Neural cell (in vitro differentiated cells): ENCODE measurements at regions not wholly inside any gene's neighbourhood (a gene's known extent, or its start where the extent isn't known, plus 50 kb on each side); places are given as distances from the start of the nearest gene placed in this dataset.

Source experiments
- H2AFZ ChIP-seq: fragments of 200-600, 300-800 bp; sonication (generic), shearing (Covaris generic); 2 replicates; pipeline ENCODE4 v1.6.0; 2014; ENCODE audit warnings: low read depth, mild to moderate bottlenecking, antibody characterized with exemption, low read length, moderate library complexity
- H3F3A ChIP-seq: fragments of 200-600 bp; shearing (Covaris generic); 2 replicates; pipeline ENCODE4 v1.6.1; 2016; ENCODE audit warnings: mild to moderate bottlenecking, moderate library complexity, mixed read lengths, antibody characterized with exemption, low read length; ENCODE audit not compliant: insufficient read depth, poor library complexity, severe bottlenecking
- H3K27ac ChIP-seq: fragments of 200-600, 300-800 bp; sonication (generic), shearing (Covaris generic); 2 replicates; pipeline ENCODE4 v1.5.1; 2014; ENCODE audit warnings: mild to moderate bottlenecking, low read length, moderate library complexity
- H3K27me3 ChIP-seq: fragments of 300-800, 200-600 bp; sonication (generic), shearing (Covaris generic); 2 replicates; pipeline ENCODE4 v1.6.0; 2014; ENCODE audit warnings: mild to moderate bottlenecking, low read depth, low read length, moderate library complexity; ENCODE audit not compliant: insufficient read depth
- H3K36me3 ChIP-seq: fragments of 300-800, 200-600 bp; sonication (generic), shearing (Covaris generic); 2 replicates; pipeline ENCODE4 v1.5.1; 2014; ENCODE audit warnings: mild to moderate bottlenecking, antibody characterized with exemption, low read length, moderate library complexity; ENCODE audit not compliant: insufficient read depth
- H3K4me2 ChIP-seq: fragments of 300-800, 200-600 bp; sonication (generic), shearing (Covaris generic); 2 replicates; pipeline ENCODE4 v1.6.0; 2014; ENCODE audit warnings: mild to moderate bottlenecking, low read length
- H3K4me3 ChIP-seq: fragments of 300-800, 200-600 bp; sonication (generic), shearing (Covaris generic); 2 replicates; pipeline ENCODE4 v1.5.1; 2014; ENCODE audit warnings: mild to moderate bottlenecking, low read length, moderate library complexity
- H3K79me2 ChIP-seq: fragments of 200-600 bp; shearing (Covaris generic); replicated peaks from 2 replicates; pipeline ENCODE4 v1.6.0; 2014; ENCODE audit warnings: mild to moderate bottlenecking, low read length, moderate library complexity; ENCODE audit not compliant: insufficient read depth
- H3K9ac ChIP-seq: fragments of 300-800, 200-600 bp; sonication (generic), shearing (Covaris generic); 2 replicates; pipeline ENCODE4 v1.6.1; 2016; ENCODE audit warnings: mild to moderate bottlenecking, low read length, mixed read lengths
- H3K9me2 ChIP-seq: fragments of 200-600 bp; shearing (Covaris generic); 2 replicates; pipeline ENCODE4 v1.6.1; 2016; ENCODE audit warnings: mild to moderate bottlenecking, low read length, mixed read lengths; ENCODE audit not compliant: insufficient read depth
- H3K9me3 ChIP-seq: fragments of 200-600, 300-800 bp; sonication (generic), shearing (Covaris generic); 2 replicates; pipeline ENCODE4 v1.6.1; 2016; ENCODE audit warnings: mild to moderate bottlenecking, mixed run types, low read length, moderate library complexity, mixed read lengths
- H4K20me1 ChIP-seq: fragments of 200-600 bp; shearing (Covaris generic); 2 replicates; pipeline ENCODE4 v1.6.1; 2016; ENCODE audit warnings: mild to moderate bottlenecking, mixed run types; ENCODE audit not compliant: insufficient read depth
- EP300 ChIP-seq: fragments of 450-650 bp; conservative IDR thresholded peaks from 2 replicates; pipeline ENCODE4 v1.6.1; 2014; ENCODE audit warnings: antibody characterized with exemption, mild to moderate bottlenecking, moderate library complexity; ENCODE audit not compliant: poor library complexity, severe bottlenecking
- EZH2 ChIP-seq: fragments of 200-600, 300-800 bp; shearing (Covaris generic), sonication (generic); IDR thresholded peaks from 2 replicates; pipeline ENCODE4 v1.6.1; 2014; ENCODE audit warnings: antibody characterized with exemption, low read length, borderline replicate concordance, mild to moderate bottlenecking; ENCODE audit not compliant: insufficient read depth, poor library complexity, severe bottlenecking
- MXI1 ChIP-seq: fragments of 450-650 bp; conservative IDR thresholded peaks from 2 replicates; pipeline ENCODE4 v1.6.1; 2014; ENCODE audit warnings: antibody characterized with exemption, mild to moderate bottlenecking; ENCODE audit not compliant: poor library complexity, severe bottlenecking
- POLR2AphosphoS5 ChIP-seq: IDR thresholded peaks from 2 replicates; pipeline ENCODE4 v1.6.1; 2012
- RAD21 ChIP-seq: fragments of 450-650 bp; conservative IDR thresholded peaks from 2 replicates; pipeline ENCODE4 v1.6.1; 2014; ENCODE audit warnings: antibody characterized with exemption, mild to moderate bottlenecking, moderate library complexity
- SMC3 ChIP-seq: fragments of 450-650 bp; conservative IDR thresholded peaks from 2 replicates; pipeline ENCODE4 v1.6.1; 2014; ENCODE audit warnings: antibody characterized with exemption, mild to moderate bottlenecking, moderate library complexity; ENCODE audit not compliant: poor library complexity
- TAF1 ChIP-seq: IDR thresholded peaks from 2 replicates; pipeline ENCODE4 v1.6.1; 2012; ENCODE audit warnings: low read depth
- TF ChIP-seq, protein P1 (sequence below): fragments of 450-650 bp; IDR thresholded peaks from 2 replicates; pipeline ENCODE4 v1.5.1; 2014; ENCODE audit warnings: antibody characterized with exemption, mild to moderate bottlenecking, moderate library complexity; ENCODE audit not compliant: poor library complexity, severe bottlenecking
- TF ChIP-seq, protein P2 (sequence below): IDR thresholded peaks from 2 replicates; pipeline ENCODE4 v1.6.1; 2012; ENCODE audit warnings: borderline replicate concordance

DNA sequence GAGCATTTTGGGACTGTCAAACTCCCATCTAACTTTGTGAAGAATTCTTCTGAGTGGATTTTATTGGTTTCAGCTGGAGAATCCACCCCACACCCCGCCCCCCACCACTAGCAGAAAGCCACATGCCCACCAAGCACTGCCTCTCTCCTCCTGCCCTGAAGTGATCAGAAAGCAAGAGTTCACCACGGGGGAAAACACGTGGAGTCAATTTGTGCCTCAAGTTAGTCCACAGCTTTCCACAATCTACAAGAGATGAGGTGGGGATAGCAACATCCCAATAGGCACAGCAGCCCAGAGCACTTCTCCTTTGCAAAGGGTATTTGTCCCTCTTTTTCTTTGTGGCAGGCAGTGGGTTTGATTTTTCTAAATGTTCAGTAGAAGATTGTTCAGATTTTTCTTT is 177.3 kb upstream of the NT5E start:
- no peak overlapping the region for H3K9ac ChIP-seq
- no peak overlapping the region for H2AFZ ChIP-seq
- TF ChIP-seq EZH2: no peak
- no peak for TF ChIP-seq MXI1
- TF ChIP-seq EP300: no peak
- TF ChIP-seq POLR2AphosphoS5: no peak
- TF ChIP-seq, protein P1, sequence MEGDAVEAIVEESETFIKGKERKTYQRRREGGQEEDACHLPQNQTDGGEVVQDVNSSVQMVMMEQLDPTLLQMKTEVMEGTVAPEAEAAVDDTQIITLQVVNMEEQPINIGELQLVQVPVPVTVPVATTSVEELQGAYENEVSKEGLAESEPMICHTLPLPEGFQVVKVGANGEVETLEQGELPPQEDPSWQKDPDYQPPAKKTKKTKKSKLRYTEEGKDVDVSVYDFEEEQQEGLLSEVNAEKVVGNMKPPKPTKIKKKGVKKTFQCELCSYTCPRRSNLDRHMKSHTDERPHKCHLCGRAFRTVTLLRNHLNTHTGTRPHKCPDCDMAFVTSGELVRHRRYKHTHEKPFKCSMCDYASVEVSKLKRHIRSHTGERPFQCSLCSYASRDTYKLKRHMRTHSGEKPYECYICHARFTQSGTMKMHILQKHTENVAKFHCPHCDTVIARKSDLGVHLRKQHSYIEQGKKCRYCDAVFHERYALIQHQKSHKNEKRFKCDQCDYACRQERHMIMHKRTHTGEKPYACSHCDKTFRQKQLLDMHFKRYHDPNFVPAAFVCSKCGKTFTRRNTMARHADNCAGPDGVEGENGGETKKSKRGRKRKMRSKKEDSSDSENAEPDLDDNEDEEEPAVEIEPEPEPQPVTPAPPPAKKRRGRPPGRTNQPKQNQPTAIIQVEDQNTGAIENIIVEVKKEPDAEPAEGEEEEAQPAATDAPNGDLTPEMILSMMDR: no peak
- H3K4me2 ChIP-seq: no peak overlapping the region
- no peak overlapping the region for H3K4me3 ChIP-seq
- H3F3A ChIP-seq: no peaks in the 10 kb centered on the region
- no peaks in the 10 kb centered on the region for H3K79me2 ChIP-seq
- H3K9me2 ChIP-seq: no peaks in the 10 kb centered on the region
- no peak overlapping the region for H3K27ac ChIP-seq
- no peaks in the 10 kb centered on the region for H3K27me3 ChIP-seq
- no peaks in the 10 kb centered on the region for H3K36me3 ChIP-seq
- H4K20me1 ChIP-seq: no peaks in the 10 kb centered on the region
- H3K9me3 ChIP-seq: no peaks in the 10 kb centered on the region

DNA sequence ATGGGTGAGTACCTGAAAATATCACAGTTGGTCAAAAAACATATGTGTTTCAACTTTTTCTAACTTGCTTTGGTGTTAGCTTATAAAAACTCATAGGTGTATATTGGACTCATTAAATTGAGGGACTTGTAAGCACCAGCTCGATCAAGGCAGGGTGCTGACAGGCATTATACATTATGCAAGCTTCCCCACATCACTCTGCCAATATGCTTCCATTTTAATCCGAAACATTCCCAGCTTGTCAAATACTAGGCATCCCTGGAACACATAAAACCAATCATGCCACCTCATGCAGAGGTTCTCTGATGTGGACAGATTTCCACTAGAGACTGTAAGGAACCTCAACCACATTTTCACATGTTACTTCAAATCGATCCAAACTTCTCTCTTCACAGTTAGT is 187.3 kb upstream of the NT5E start:
- Histone ChIP-seq H4K20me1 (no peaks in the 10 kb centered on the region), H3K36me3 (no peaks in the 10 kb centered on the region), H3F3A (no peaks in the 10 kb centered on the region), H3K4me2 (no peak overlapping the region), H3K4me3 (no peak overlapping the region), H3K79me2 (no peaks in the 10 kb centered on the region), H3K27ac (no peak overlapping the region), H3K9ac (no peak overlapping the region), H3K9me3 (no peaks in the 10 kb centered on the region), H2AFZ (no peak overlapping the region), H3K27me3 (no peaks in the 10 kb centered on the region), H3K9me2 (no peaks in the 10 kb centered on the region)
- no peak for TF ChIP-seq POLR2AphosphoS5
- TF ChIP-seq MXI1: no peak
- no peak for TF ChIP-seq TAF1
- TF ChIP-seq SMC3: no peak
- TF ChIP-seq, protein P1: no peak
- TF ChIP-seq, protein P2, sequence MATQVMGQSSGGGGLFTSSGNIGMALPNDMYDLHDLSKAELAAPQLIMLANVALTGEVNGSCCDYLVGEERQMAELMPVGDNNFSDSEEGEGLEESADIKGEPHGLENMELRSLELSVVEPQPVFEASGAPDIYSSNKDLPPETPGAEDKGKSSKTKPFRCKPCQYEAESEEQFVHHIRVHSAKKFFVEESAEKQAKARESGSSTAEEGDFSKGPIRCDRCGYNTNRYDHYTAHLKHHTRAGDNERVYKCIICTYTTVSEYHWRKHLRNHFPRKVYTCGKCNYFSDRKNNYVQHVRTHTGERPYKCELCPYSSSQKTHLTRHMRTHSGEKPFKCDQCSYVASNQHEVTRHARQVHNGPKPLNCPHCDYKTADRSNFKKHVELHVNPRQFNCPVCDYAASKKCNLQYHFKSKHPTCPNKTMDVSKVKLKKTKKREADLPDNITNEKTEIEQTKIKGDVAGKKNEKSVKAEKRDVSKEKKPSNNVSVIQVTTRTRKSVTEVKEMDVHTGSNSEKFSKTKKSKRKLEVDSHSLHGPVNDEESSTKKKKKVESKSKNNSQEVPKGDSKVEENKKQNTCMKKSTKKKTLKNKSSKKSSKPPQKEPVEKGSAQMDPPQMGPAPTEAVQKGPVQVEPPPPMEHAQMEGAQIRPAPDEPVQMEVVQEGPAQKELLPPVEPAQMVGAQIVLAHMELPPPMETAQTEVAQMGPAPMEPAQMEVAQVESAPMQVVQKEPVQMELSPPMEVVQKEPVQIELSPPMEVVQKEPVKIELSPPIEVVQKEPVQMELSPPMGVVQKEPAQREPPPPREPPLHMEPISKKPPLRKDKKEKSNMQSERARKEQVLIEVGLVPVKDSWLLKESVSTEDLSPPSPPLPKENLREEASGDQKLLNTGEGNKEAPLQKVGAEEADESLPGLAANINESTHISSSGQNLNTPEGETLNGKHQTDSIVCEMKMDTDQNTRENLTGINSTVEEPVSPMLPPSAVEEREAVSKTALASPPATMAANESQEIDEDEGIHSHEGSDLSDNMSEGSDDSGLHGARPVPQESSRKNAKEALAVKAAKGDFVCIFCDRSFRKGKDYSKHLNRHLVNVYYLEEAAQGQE: no peak
- no peak for TF ChIP-seq EP300
- TF ChIP-seq RAD21: no peak
- no peak for TF ChIP-seq EZH2
